Large intestine (tissue), 3 donors: ENCODE measurements at regions not wholly inside any gene's neighbourhood (a gene's known extent, or its start where the extent isn't known, plus 50 kb on each side); places are given as distances from the start of the nearest gene placed in this dataset.
"Not testable (repeated sequence)": the region's sequence is repeated elsewhere in the genome, so short reads cannot be mapped to it uniquely, and the experiment has no call there.

Experiments used
- DNase-seq, 2 donors: peaks; one replicate each; pipeline versions ENCODE4 v3.0.0 to v3.0.0-alpha.2; 2013
- H3K27ac ChIP-seq: one replicate; pipeline ENCODE4 v1.5.1; 2013; ENCODE audit warnings: low read length
- H3K27me3 ChIP-seq: 2 replicates; pipeline ENCODE4 v1.6.1; 2013; ENCODE audit warnings: low read length; ENCODE audit not compliant: control insufficient read depth, insufficient read depth
- H3K36me3 ChIP-seq: 2 replicates; pipeline ENCODE4 v1.6.1; 2013; ENCODE audit warnings: low read length; ENCODE audit not compliant: control insufficient read depth, insufficient read depth
- H3K4me1 ChIP-seq: one replicate; pipeline ENCODE4 v1.6.1; 2013; ENCODE audit warnings: low read length; ENCODE audit not compliant: control insufficient read depth, insufficient read depth
- H3K4me3 ChIP-seq: one replicate; pipeline ENCODE4 v1.5.1; 2013; ENCODE audit warnings: low read length
- H3K9me3 ChIP-seq: one replicate; pipeline ENCODE4 v1.6.1; 2013; ENCODE audit warnings: mild to moderate bottlenecking, low read depth, low read length, moderate library complexity; ENCODE audit not compliant: control insufficient read depth
- WGBS: methylation state at CpG from one replicate; pipeline ENCODE4 v1.1.5; 2013; ENCODE audit warnings: low lambda C conversion rate; ENCODE audit not compliant: insufficient coverage; 5-methylcytosine and 5-hydroxymethylcytosine counted together

DNA sequence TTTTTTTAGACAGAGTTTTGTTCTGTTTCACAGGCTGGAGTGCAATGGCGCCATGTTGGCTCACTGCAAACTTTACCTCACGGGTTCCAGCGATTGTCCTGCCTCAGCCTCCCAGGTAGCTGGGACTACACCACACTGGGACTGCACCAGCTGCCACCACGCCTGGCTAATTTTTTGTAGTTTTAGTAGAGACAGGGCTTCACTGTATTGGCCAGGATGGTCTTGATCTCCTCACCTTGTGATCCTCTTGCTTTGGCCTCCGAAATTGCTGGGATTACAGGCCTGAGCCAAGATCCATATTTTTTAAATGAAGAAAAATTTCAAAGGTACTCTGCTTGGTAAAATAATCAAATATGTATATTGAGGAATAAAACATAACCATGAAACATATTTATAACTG is 195.8 kb upstream of the TPTE start:
- peak in 1 of 2 donors; percentile 95 for DNase-seq
- not testable (repeated sequence) for H3K4me3 ChIP-seq, H3K27me3 ChIP-seq, H3K9me3 ChIP-seq, H3K36me3 ChIP-seq, H3K27ac ChIP-seq, H3K4me1 ChIP-seq
- WGBS, result 44% methylated on average over 5 of the region's 5 CpGs

GRCh38 chr21:10326146-10326545 is 195.2 kb upstream of the TPTE start:
- H3K4me3 ChIP-seq, result not testable (repeated sequence)

DNA sequence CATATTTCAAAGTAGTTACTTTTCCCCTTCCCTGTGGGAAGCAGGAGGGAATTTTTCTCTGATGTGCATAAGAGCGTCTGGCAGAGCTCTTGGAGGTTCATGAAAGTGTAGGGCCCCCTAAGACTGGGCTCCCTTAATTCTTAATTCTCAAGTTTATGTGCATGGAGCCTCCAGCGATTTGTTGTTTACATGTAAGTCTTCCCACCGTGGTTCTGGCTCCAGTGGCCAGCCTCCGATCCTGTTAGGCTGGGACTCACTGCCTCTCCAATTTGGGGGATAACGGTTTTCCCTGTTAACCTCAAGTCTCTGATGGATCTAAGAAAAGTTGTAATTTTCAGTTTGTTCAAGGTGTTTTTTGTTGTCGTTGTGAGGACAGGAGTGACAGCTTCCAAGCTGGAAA is 192.7 kb upstream of the TPTE start:
- 54% methylated on average over 5 of the region's 6 CpGs for WGBS
- not testable (repeated sequence) for DNase-seq, H3K36me3 ChIP-seq, H3K27ac ChIP-seq, H3K27me3 ChIP-seq, H3K4me1 ChIP-seq, H3K4me3 ChIP-seq
- peaks cover 12% of the 10 kb centered on the region for H3K9me3 ChIP-seq

More at GRCh38 chr21:10326146-10326545, 195.2 kb upstream of the TPTE start:
- H3K4me1 ChIP-seq, DNase-seq, H3K36me3 ChIP-seq, H3K27me3 ChIP-seq, H3K27ac ChIP-seq: not testable (repeated sequence)
- H3K9me3 ChIP-seq, result peaks cover 12% of the 10 kb centered on the region
- 78% methylated on average over 2 of the region's 2 CpGs for WGBS

- not testable (repeated sequence) for DNase-seq, H3K4me3 ChIP-seq, H3K27me3 ChIP-seq, H3K4me1 ChIP-seq, H3K36me3 ChIP-seq, H3K27ac ChIP-seq
- 93% methylated on average over 5 of the region's 10 CpGs for WGBS
- peaks cover 12% of the 10 kb centered on the region for H3K9me3 ChIP-seq
Measured at GRCh38 chr21:10330641-10331119, 190.7 kb upstream of the TPTE start.

DNA sequence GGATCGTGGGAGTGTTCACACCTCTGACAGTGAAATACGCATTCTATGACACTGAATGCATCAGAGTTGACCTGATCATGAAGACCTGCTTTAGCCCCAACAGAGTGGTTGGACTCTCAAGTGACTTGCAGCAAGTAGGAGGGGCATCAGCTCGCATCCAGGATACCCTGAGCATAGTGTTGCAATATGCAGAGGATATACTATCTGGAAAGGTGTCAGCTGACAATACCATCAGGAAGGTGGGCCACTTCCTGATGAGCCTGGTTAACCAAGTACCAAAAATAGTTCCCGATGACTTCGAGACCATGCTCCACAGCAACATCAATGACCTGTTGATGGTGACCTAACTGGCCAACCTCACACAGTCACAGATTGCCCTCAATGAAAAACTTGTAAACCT is 190.2 kb upstream of the TPTE start:
- WGBS, result 74% methylated on average over 5 of the region's 5 CpGs
- not testable (repeated sequence) for H3K36me3 ChIP-seq, H3K27me3 ChIP-seq, H3K27ac ChIP-seq, DNase-seq, H3K4me1 ChIP-seq, H3K4me3 ChIP-seq
- peaks cover 12% of the 10 kb centered on the region for H3K9me3 ChIP-seq

DNA sequence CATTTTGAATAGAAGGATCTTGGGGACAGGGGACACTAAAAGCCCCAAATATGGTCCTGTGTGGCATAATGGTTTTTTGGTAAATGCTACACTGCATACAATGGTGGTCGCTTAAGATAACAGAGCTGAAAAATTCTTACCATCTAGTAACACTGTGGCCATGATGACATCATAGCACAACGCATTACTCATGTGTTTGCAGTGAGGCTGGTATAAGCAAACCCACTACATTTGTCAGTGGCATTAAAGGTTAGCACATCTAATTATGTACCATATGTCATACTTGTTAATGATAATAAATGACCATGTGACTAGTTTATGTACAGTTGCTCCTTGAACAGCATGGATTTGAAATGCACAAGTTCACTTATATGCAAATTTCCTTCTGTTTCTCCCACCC is 188.4 kb upstream of the TPTE start:
- H3K4me1 ChIP-seq, DNase-seq, H3K4me3 ChIP-seq, H3K27me3 ChIP-seq, H3K9me3 ChIP-seq, H3K27ac ChIP-seq, H3K36me3 ChIP-seq: not testable (repeated sequence)
- WGBS, result no CpG with 5 or more reads among the region's 2 CpGs

- not testable (repeated sequence) for H3K27ac ChIP-seq, DNase-seq, H3K9me3 ChIP-seq, H3K36me3 ChIP-seq, H3K4me3 ChIP-seq, H3K27me3 ChIP-seq, H3K4me1 ChIP-seq
- WGBS, result 73% methylated on average over 5 of the region's 6 CpGs
Measured at GRCh38 chr21:10334391-10334790, 187.0 kb upstream of the TPTE start.

- peaks cover 17% of the 10 kb centered on the region for H3K9me3 ChIP-seq
- not testable (repeated sequence) for H3K4me3 ChIP-seq, H3K36me3 ChIP-seq, H3K27ac ChIP-seq, H3K27me3 ChIP-seq, H3K4me1 ChIP-seq, DNase-seq
- WGBS, result no CpG with 5 or more reads among the region's 46 CpGs
Measured at GRCh38 chr21:10342261-10342956, 179.0 kb upstream of the TPTE start.

GRCh38 chr21:10343146-10343935 is 178.0 kb upstream of the TPTE start:
- not testable (repeated sequence) for DNase-seq, H3K36me3 ChIP-seq, H3K27me3 ChIP-seq, H3K4me3 ChIP-seq, H3K4me1 ChIP-seq, H3K27ac ChIP-seq
- 77% methylated on average over 5 of the region's 52 CpGs for WGBS
- peaks cover 18% of the 10 kb centered on the region for H3K9me3 ChIP-seq

GRCh38 chr21:10344266-10344665 is 177.1 kb upstream of the TPTE start:
- 33% methylated on average over 1 of the region's 5 CpGs for WGBS
- H3K4me1 ChIP-seq, DNase-seq, H3K4me3 ChIP-seq, H3K27ac ChIP-seq, H3K27me3 ChIP-seq, H3K36me3 ChIP-seq: not testable (repeated sequence)
- peaks cover 18% of the 10 kb centered on the region for H3K9me3 ChIP-seq
